ENCODE measurements at regions not wholly inside any gene's neighbourhood (a gene's known extent, or its start where the extent isn't known, plus 50 kb on each side); places are given as distances from the start of the nearest gene placed in this dataset.
"Not testable (repeated sequence)": the region's sequence is repeated elsewhere in the genome, so short reads cannot be mapped to it uniquely, and the experiment has no call there.

- no peak for DNase-seq (ENCODE audit: low read depth)
Measured at GRCh38 chr3:103786296-103786695, 1351.5 kb downstream of the ZPLD1 start.

- DNase-seq (ENCODE audit: low read depth): peak; percentile 42
Measured at GRCh38 chr3:103787164-103787871, 1352.5 kb downstream of the ZPLD1 start.

GRCh38 chr3:103787879-103788278 lies 1353.1 kb downstream of the ZPLD1 start:
- peak; percentile 8 for DNase-seq (ENCODE audit: low read depth)

- DNase-seq (ENCODE audit: low read depth): no peak
Measured at GRCh38 chr3:103791786-103792515, 1357.1 kb downstream of the ZPLD1 start.

GRCh38 chr3:103794656-103795055 lies 1359.8 kb downstream of the ZPLD1 start:
- peak; percentile 12 for DNase-seq (ENCODE audit: low read depth)

- no peak for DNase-seq (ENCODE audit: low read depth)
Measured at GRCh38 chr3:103796068-103796467, 1361.3 kb downstream of the ZPLD1 start.

- no peak for DNase-seq (ENCODE audit: low read depth)
Measured at GRCh38 chr3:103803787-103804186, 1369.0 kb downstream of the ZPLD1 start.

- no peak for DNase-seq (ENCODE audit: low read depth)
Measured at GRCh38 chr3:103810167-103810566, 1375.4 kb downstream of the ZPLD1 start.

GRCh38 chr3:103813955-103814354 lies 1379.1 kb downstream of the ZPLD1 start:
- DNase-seq (ENCODE audit: low read depth): no peak

- no peak for DNase-seq (ENCODE audit: low read depth)
Measured at GRCh38 chr3:103818398-103818797, 1383.6 kb downstream of the ZPLD1 start.

- no peak for DNase-seq (ENCODE audit: low read depth)
Measured at GRCh38 chr3:103818800-103819199, 1384.0 kb downstream of the ZPLD1 start.

GRCh38 chr3:103825586-103825985 lies 1390.8 kb downstream of the ZPLD1 start:
- DNase-seq (ENCODE audit: low read depth): no peak

GRCh38 chr3:103829723-103830326 lies 1395.0 kb downstream of the ZPLD1 start:
- no peak for DNase-seq (ENCODE audit: low read depth)

GRCh38 chr3:103847081-103848062 lies 1412.6 kb downstream of the ZPLD1 start:
- DNase-seq (ENCODE audit: low read depth): no peak

- no peak for DNase-seq (ENCODE audit: low read depth)
Measured at GRCh38 chr3:103851793-103852192, 1417.0 kb downstream of the ZPLD1 start.

- DNase-seq (ENCODE audit: low read depth): no peak
Measured at GRCh38 chr3:103862415-103862814, 1427.6 kb downstream of the ZPLD1 start.

- DNase-seq (ENCODE audit: low read depth): no peak
Measured at GRCh38 chr3:103863381-103863780, 1428.6 kb downstream of the ZPLD1 start.

- no peak for DNase-seq (ENCODE audit: low read depth)
Measured at GRCh38 chr3:103866113-103866512, 1431.3 kb downstream of the ZPLD1 start.

- no peak for DNase-seq (ENCODE audit: low read depth)
Measured at GRCh38 chr3:103873021-103873420, 1438.2 kb downstream of the ZPLD1 start.

- peak; percentile 51 for DNase-seq (ENCODE audit: low read depth)
Measured at GRCh38 chr3:103873897-103874545, 1439.2 kb downstream of the ZPLD1 start.

- DNase-seq (ENCODE audit: low read depth): not testable (repeated sequence)
Measured at GRCh38 chr3:103881809-103882208, 1447.0 kb downstream of the ZPLD1 start.
